ENCODE measurements at regions not wholly inside any gene's neighbourhood (a gene's known extent, or its start where the extent isn't known, plus 50 kb on each side); places are given as distances from the start of the nearest gene placed in this dataset.

- no peaks in the 10 kb centered on the region for H3K36me3 ChIP-seq (replicated peaks)
- no peaks in the 10 kb centered on the region for H3K4me1 ChIP-seq
- H3K27me3 ChIP-seq (ENCODE audit: low read depth) = no peaks in the 10 kb centered on the region
- H3K9me3 ChIP-seq = no peaks in the 10 kb centered on the region
- in situ Hi-C loops (cut with MboI; ENCODE audit: low sequenced_read_pairs) = no loop called here
- no peak for DNase-seq (ENCODE audit: low spot score in 2 of 2)
- no peak overlapping the region for H3K4me3 ChIP-seq
Measured at GRCh38 chr4:175273995-175274753, 356.0 kb downstream of the ADAM29 start.

DNA sequence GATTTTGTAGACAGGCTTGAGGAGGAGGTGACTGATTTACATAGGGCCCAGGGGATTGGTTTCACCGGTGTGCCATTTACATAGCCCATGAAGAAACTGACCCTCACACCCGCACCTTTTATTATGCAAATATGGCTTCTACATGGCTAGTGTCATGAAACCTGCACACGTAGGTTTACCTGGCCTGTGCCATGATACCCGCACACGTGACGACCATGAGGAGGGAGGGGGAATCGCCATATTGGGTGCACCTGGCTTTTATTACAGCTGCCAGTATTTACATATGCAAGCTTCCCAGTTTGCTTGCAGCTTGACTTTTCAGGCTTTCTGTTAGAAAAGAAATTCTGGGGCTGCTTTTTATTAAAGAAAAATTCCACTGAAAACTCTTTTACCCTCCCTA, 359.7 kb downstream of the ADAM29 start:
- Histone ChIP-seq H3K36me3 (replicated peaks) (no peaks in the 10 kb centered on the region), H3K4me1 (no peaks in the 10 kb centered on the region), H3K27me3 (ENCODE audit: low read depth) (no peaks in the 10 kb centered on the region), H3K9me3 (no peaks in the 10 kb centered on the region), H3K4me3 (no peak overlapping the region)
- in situ Hi-C loops (cut with MboI; ENCODE audit: low sequenced_read_pairs) = no loop called here
- no peak for DNase-seq (ENCODE audit: low spot score in 2 of 2)

DNA sequence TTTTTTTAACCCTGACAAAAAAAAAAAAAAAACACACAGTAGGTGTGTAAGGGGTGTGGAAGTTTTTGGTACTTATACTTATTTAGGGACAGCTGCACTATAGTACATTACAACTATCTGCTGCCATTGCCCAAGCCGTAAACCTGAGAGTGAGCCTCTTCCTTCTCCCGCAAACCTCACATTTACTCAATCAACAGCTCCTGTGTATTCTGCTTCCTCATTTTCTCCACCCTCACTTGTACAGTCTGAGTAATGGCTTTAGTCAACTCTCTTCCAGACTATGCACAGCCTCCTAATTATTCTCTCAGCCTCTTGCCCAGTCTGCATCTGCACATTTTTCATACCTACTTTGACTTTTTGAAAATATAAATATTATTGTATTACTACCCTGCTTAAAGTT, 362.0 kb downstream of the ADAM29 start:
- in situ Hi-C loops (cut with MboI; ENCODE audit: low sequenced_read_pairs) = no loop called here
- Histone ChIP-seq H3K36me3 (replicated peaks) (no peaks in the 10 kb centered on the region), H3K4me3 (no peak overlapping the region), H3K4me1 (no peaks in the 10 kb centered on the region), H3K27me3 (ENCODE audit: low read depth) (no peaks in the 10 kb centered on the region), H3K9me3 (no peaks in the 10 kb centered on the region)
- DNase-seq (ENCODE audit: low spot score in 2 of 2) = no peak

DNA sequence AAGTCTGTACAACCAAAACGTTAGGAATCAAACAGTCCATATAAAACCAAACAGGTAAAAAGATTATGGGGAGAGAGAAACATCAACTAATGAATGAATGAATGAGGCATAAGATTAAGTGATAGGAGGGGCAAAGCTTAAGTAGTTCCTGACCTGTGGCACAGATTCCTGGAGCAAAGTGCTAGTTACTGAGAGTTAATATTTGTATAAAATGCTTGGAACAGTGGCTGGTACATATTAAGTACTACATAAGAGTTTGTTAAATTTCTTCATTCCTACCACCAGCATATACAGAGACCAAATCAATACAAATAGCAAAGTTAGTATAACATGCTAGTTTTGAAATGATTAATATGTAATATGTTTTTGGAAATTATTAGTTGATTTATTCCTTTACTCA, 363.7 kb downstream of the ADAM29 start:
- Histone ChIP-seq H3K4me1 (no peaks in the 10 kb centered on the region), H3K36me3 (replicated peaks) (no peaks in the 10 kb centered on the region), H3K4me3 (no peak overlapping the region), H3K9me3 (no peaks in the 10 kb centered on the region), H3K27me3 (ENCODE audit: low read depth) (no peaks in the 10 kb centered on the region)
- DNase-seq (ENCODE audit: low spot score in 2 of 2) = no peak
- in situ Hi-C loops (cut with MboI; ENCODE audit: low sequenced_read_pairs) = no loop called here

DNA sequence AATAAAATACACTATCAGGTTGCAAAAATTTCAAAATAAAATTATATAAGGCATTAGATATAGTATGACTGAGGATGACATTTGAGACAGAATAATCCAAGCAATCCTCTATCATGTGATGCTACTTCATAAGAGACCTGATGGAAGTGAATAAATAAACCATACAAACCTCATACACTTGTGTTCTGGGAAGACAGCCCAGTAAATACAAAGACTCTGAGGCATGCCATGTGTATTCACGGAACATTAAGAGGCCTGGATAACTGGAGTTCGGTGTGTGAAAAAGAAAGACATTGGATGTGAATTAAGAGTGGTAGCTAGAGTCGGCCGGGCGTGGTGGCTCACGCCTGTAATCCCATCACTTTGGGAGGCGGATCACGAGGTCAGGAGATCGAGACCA, 364.2 kb downstream of the ADAM29 start:
- DNase-seq (ENCODE audit: low spot score in 2 of 2) = no peak

DNA sequence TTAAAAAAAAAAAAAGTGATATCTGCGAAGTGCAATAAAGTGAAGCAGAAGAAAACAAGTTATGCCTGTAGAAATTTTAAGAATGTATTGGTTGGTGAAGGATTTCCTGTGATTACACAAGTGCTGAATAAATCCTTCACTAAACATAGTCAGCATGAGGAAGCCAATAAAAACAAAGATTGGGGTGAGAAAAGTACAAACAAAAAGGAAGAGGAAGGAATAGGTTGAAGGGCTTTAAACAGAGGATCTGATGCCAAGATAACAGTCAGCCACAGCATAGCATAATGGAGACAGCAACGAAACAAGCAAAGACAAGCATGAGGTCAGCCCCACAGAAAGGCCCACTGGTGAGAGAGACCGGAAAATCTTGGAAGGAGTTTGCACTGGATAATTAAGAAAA, 372.2 kb downstream of the ADAM29 start:
- in situ Hi-C loops (cut with MboI; ENCODE audit: low sequenced_read_pairs) = no loop called here
- Histone ChIP-seq H3K27me3 (ENCODE audit: low read depth) (no peaks in the 10 kb centered on the region), H3K9me3 (no peaks in the 10 kb centered on the region), H3K4me1 (no peaks in the 10 kb centered on the region), H3K36me3 (replicated peaks) (no peaks in the 10 kb centered on the region), H3K4me3 (no peak overlapping the region)
- DNase-seq (ENCODE audit: low spot score in 2 of 2) = no peak

More for the DNA sequence above, 364.2 kb downstream of the ADAM29 start:
- Histone ChIP-seq H3K9me3 (no peaks in the 10 kb centered on the region), H3K4me1 (no peaks in the 10 kb centered on the region), H3K4me3 (no peak overlapping the region), H3K27me3 (ENCODE audit: low read depth) (no peaks in the 10 kb centered on the region), H3K36me3 (replicated peaks) (no peaks in the 10 kb centered on the region)
- in situ Hi-C loops (cut with MboI; ENCODE audit: low sequenced_read_pairs) = no loop called here

DNA sequence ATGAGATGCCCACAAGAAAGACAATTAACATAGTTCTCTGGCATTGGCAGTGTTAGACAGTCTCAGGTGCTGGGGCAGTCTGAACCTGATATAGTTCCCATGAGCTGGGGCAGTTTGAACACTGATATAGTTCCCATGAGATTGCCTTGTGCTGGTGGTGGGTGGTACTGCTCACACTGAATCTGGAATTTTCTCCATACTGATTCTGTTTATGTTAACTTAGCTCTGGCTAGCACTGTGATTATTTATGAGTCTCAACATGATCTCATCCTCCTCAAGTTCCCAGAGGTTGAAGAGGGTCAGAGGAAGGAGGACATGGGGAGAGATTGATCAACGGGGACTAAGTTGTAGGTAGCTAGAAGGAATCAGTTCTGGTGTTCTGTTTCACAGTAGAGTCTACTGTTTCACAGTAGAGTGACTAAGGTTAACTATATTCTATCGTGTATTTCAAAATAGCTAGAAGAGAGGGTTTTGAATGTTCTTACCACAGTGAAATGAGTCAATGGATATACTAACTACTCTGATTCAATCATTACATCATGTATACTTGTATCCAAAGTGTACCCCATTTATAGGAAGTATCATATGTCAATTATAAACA, 379.9 kb downstream of the ADAM29 start:
- H3K27me3 ChIP-seq (ENCODE audit: low read depth) = no peaks in the 10 kb centered on the region
- DNase-seq (ENCODE audit: low spot score in 2 of 2) = no peak
- H3K4me3 ChIP-seq = no peak overlapping the region
- no peaks in the 10 kb centered on the region for H3K4me1 ChIP-seq
- in situ Hi-C loops (cut with MboI; ENCODE audit: low sequenced_read_pairs) = no loop called here
- no peaks in the 10 kb centered on the region for H3K36me3 ChIP-seq (replicated peaks)
- H3K9me3 ChIP-seq = no peaks in the 10 kb centered on the region

DNA sequence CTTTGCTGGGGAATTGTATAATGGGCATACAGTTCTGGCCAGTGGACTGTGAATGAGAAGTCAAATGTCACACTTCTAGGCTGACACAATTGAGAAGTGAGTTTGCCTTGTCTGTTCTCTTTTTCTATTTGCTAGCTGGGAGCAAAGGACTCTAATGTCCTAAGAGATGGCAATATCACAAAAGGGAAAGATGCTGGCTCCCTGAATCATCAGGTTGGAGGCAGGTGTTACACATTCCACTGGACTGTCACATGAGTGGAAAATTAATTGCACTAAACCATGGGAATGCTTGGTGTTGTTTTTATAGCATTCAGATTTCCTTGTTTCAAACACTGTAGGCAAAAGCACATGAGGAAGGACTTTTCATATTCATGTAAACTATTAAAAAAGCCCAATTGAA, 388.3 kb downstream of the ADAM29 start:
- H3K9me3 ChIP-seq = no peaks in the 10 kb centered on the region
- H3K36me3 ChIP-seq (replicated peaks) = no peaks in the 10 kb centered on the region
- no peaks in the 10 kb centered on the region for H3K27me3 ChIP-seq (ENCODE audit: low read depth)
- no peak overlapping the region for H3K4me3 ChIP-seq
- H3K4me1 ChIP-seq = no peaks in the 10 kb centered on the region
- in situ Hi-C loops (cut with MboI; ENCODE audit: low sequenced_read_pairs) = no loop called here
- DNase-seq (ENCODE audit: low spot score in 2 of 2) = no peak

DNA sequence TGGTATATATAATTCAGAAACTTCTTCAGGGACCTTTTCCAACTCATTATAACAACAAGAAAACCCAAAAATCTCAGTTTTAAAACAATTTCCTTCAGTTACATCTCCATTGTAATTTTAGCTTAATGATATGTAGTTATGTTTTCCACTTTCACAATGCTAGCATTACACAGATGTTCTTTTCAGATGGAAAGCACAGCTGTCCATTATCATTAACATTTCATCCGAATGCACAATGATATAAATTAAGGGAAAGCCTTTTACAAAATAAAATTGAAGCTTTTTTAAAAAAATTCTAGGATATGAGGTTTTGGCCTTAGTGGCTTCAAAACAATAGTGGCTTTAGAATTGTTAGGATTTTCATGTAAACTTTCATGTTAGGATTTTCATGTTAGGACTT, 389.2 kb downstream of the ADAM29 start:
- Histone ChIP-seq H3K4me1 (no peaks in the 10 kb centered on the region), H3K9me3 (no peaks in the 10 kb centered on the region), H3K27me3 (ENCODE audit: low read depth) (no peaks in the 10 kb centered on the region), H3K36me3 (replicated peaks) (no peaks in the 10 kb centered on the region), H3K4me3 (no peak overlapping the region)
- in situ Hi-C loops (cut with MboI; ENCODE audit: low sequenced_read_pairs) = no loop called here
- DNase-seq (ENCODE audit: low spot score in 2 of 2) = no peak

DNA sequence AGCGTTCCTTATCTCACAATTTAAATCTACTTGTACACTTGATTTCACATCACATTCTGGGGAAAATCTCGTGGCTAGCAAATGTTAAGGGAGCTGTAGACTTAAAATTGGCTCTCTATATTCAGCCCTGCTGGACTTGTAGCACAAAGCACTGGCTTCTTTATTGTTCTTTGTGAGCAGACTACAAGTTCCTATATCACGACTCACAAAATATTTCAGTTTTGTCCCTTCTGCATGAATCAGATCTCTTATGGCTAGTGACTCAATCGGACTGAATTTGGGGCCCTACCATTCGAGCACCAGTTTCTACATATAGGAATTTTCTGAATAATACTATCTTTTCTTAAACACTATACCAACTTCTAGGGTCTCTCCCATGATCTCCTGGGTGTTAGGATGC, 390.1 kb downstream of the ADAM29 start:
- Histone ChIP-seq H3K4me3 (no peak overlapping the region), H3K27me3 (ENCODE audit: low read depth) (no peaks in the 10 kb centered on the region), H3K36me3 (replicated peaks) (no peaks in the 10 kb centered on the region), H3K9me3 (no peaks in the 10 kb centered on the region), H3K4me1 (no peaks in the 10 kb centered on the region)
- in situ Hi-C loops (cut with MboI; ENCODE audit: low sequenced_read_pairs) = no loop called here
- DNase-seq (ENCODE audit: low spot score in 2 of 2) = no peak

GRCh38 chr4:175309041-175309440, 390.9 kb downstream of the ADAM29 start:
- in situ Hi-C loops (cut with MboI; ENCODE audit: low sequenced_read_pairs) = no loop called here
- Histone ChIP-seq H3K4me1 (no peaks in the 10 kb centered on the region), H3K4me3 (no peak overlapping the region), H3K9me3 (no peaks in the 10 kb centered on the region), H3K36me3 (replicated peaks) (no peaks in the 10 kb centered on the region), H3K27me3 (ENCODE audit: low read depth) (no peaks in the 10 kb centered on the region)
- DNase-seq (ENCODE audit: low spot score in 2 of 2) = no peak

DNA sequence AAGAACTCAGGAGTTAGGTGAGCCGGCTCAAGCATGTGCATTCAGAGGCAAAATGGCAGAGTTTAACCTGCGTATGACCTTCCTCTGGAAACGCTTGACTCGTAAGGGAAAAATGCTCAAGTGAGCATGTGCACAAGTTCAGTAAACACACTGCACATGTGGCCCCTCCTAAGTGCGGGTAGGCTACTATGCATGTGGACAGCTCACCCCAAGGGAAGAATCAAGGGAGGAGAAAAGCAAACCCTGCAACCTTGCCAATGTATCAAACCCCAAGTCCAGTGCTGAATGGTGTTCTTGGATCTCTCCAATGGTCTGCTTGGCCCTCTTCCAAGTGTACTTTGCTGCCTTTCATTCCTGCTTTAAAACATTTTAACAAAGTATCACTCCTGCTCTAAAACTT, 407.1 kb downstream of the ADAM29 start:
- Histone ChIP-seq H3K36me3 (replicated peaks) (no peaks in the 10 kb centered on the region), H3K4me3 (no peak overlapping the region), H3K9me3 (no peaks in the 10 kb centered on the region), H3K4me1 (no peaks in the 10 kb centered on the region), H3K27me3 (ENCODE audit: low read depth) (no peaks in the 10 kb centered on the region)
- DNase-seq (ENCODE audit: low spot score in 2 of 2) = no peak
- in situ Hi-C loops (cut with MboI; ENCODE audit: low sequenced_read_pairs) = no loop called here

- no peaks in the 10 kb centered on the region for H3K36me3 ChIP-seq (replicated peaks)
- in situ Hi-C loops (cut with MboI; ENCODE audit: low sequenced_read_pairs) = no loop called here
- no peak overlapping the region for H3K4me3 ChIP-seq
- no peak for DNase-seq (ENCODE audit: low spot score in 2 of 2)
- no peaks in the 10 kb centered on the region for H3K4me1 ChIP-seq
- H3K27me3 ChIP-seq (ENCODE audit: low read depth) = no peaks in the 10 kb centered on the region
- no peaks in the 10 kb centered on the region for H3K9me3 ChIP-seq
Measured at GRCh38 chr4:175326796-175327195, 408.6 kb downstream of the ADAM29 start.

GRCh38 chr4:175330236-175330635, 412.1 kb downstream of the ADAM29 start:
- in situ Hi-C loops (cut with MboI; ENCODE audit: low sequenced_read_pairs) = no loop called here
- H3K27me3 ChIP-seq (ENCODE audit: low read depth) = no peaks in the 10 kb centered on the region
- H3K4me1 ChIP-seq = no peaks in the 10 kb centered on the region
- no peaks in the 10 kb centered on the region for H3K9me3 ChIP-seq
- H3K4me3 ChIP-seq = no peak overlapping the region
- no peaks in the 10 kb centered on the region for H3K36me3 ChIP-seq (replicated peaks)
- no peak for DNase-seq (ENCODE audit: low spot score in 2 of 2)

GRCh38 chr4:175330652-175331051, 412.5 kb downstream of the ADAM29 start:
- Histone ChIP-seq H3K4me3 (no peak overlapping the region), H3K4me1 (no peaks in the 10 kb centered on the region), H3K9me3 (no peaks in the 10 kb centered on the region), H3K27me3 (ENCODE audit: low read depth) (no peaks in the 10 kb centered on the region), H3K36me3 (replicated peaks) (no peaks in the 10 kb centered on the region)
- DNase-seq (ENCODE audit: low spot score in 2 of 2) = no peak
- in situ Hi-C loops (cut with MboI; ENCODE audit: low sequenced_read_pairs) = no loop called here

All from HAP-1 (cell line).